Activated CD4-positive, alpha-beta memory T cell treated with anti-CD3 and anti-CD28 coated beads for 36 hours (primary cell): ENCODE measurements at regions not wholly inside any gene's neighbourhood (a gene's known extent, or its start where the extent isn't known, plus 50 kb on each side); places are given as distances from the start of the nearest gene placed in this dataset.
"Not testable (repeated sequence)": the region's sequence is repeated elsewhere in the genome, so short reads cannot be mapped to it uniquely, and the experiment has no call there.

Experiments used
- CTCF ChIA-PET: fragments of 350-600 bp; sonication (Branson Sonifier 250); formaldehyde crosslinking; loops from one replicate; lab custom pipeline; 2021; ENCODE audit warnings: antibody characterized with exemption, inconsistent platforms; lab: Charles Lee
- POLR2A ChIA-PET: fragments of 350-600 bp; sonication (Branson Sonifier 250); formaldehyde crosslinking; loops from one replicate; lab custom pipeline; 2021; ENCODE audit warnings: antibody characterized with exemption; lab: Charles Lee
- DNase-seq: peaks from one replicate; pipeline ENCODE4 v3.0.0-alpha.2; 2020
- H3K27ac Mint-ChIP-seq: one replicate; pipeline ENCODE4 v1.8.0; 2021; ENCODE audit warnings: mixed read lengths
- H3K27me3 Mint-ChIP-seq: one replicate; pipeline ENCODE4 v1.8.0; 2021; ENCODE audit warnings: mixed read lengths
- H3K36me3 Mint-ChIP-seq: one replicate; pipeline ENCODE4 v1.8.0; 2021; ENCODE audit warnings: mixed read lengths
- H3K4me1 Mint-ChIP-seq: one replicate; pipeline ENCODE4 v1.8.0; 2021; ENCODE audit warnings: low read depth, mixed read lengths
- H3K4me3 Mint-ChIP-seq: one replicate; pipeline ENCODE4 v1.8.0; 2021; ENCODE audit warnings: mild to moderate bottlenecking, mixed read lengths
- H3K9me3 Mint-ChIP-seq: one replicate; pipeline ENCODE4 v1.8.0; 2021; ENCODE audit warnings: mixed read lengths
- intact Hi-C: fragments of 100-400 bp; cut with micrococcal nuclease; formaldehyde crosslinking; loops from one replicate; pipeline ENCODE4 v1.15.1; 2023

DNA sequence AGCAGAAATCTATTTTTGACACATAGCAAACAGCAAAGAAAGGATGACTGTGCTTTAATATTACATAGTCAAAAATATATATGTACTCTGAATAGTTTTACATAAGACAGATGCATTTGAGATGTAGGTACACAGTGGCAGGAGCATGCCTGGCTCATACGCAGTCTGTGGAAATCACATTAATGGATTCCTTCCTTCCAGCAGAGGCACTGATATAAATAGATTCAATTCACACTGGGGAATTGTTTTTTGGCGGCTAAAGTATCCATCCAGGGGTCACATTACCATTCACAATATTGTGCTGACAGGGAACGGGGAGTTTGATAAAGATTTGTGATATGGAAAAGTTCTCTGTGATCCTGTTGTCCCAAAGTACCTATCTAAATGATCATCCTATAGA, 72.5 kb upstream of the AGR3 start:
- H3K36me3 Mint-ChIP-seq: no peaks in the 10 kb centered on the region
- CTCF ChIA-PET: interaction anchor here (2.0 kb wide), 1 partner anchor 29 kb away, joined by 5 read pairs; no protein-coding TSS in a partner anchor

GRCh38 chr7:16958724-16959123, 76.9 kb upstream of the AGR3 start:
- ChIA-PET CTCF (interaction anchor here (0.8 kb wide), 2 partner anchors 24 to 33 kb away, joined by 3 to 4 read pairs; no protein-coding TSS in a partner anchor), POLR2A (no interaction called here)
- H3K27me3 Mint-ChIP-seq: no peaks in the 10 kb centered on the region
- no peak overlapping the region for H3K4me3 Mint-ChIP-seq
- intact Hi-C loops: no loop called here
- H3K27ac Mint-ChIP-seq: no peak overlapping the region
- H3K4me1 Mint-ChIP-seq: no peaks in the 10 kb centered on the region
- peaks cover 2% of the 10 kb centered on the region for H3K36me3 Mint-ChIP-seq
- H3K9me3 Mint-ChIP-seq: peaks cover 4% of the 10 kb centered on the region
- no peak for DNase-seq

More for the DNA sequence above, 72.5 kb upstream of the AGR3 start:
- Mint-ChIP-seq H3K9me3 (peaks cover 5% of the 10 kb centered on the region), H3K27ac (no peak overlapping the region), H3K27me3 (no peaks in the 10 kb centered on the region), H3K4me3 (no peak overlapping the region), H3K4me1 (no peaks in the 10 kb centered on the region)
- DNase-seq: no peak
- POLR2A ChIA-PET: no interaction called here
- intact Hi-C loops: no loop called here

DNA sequence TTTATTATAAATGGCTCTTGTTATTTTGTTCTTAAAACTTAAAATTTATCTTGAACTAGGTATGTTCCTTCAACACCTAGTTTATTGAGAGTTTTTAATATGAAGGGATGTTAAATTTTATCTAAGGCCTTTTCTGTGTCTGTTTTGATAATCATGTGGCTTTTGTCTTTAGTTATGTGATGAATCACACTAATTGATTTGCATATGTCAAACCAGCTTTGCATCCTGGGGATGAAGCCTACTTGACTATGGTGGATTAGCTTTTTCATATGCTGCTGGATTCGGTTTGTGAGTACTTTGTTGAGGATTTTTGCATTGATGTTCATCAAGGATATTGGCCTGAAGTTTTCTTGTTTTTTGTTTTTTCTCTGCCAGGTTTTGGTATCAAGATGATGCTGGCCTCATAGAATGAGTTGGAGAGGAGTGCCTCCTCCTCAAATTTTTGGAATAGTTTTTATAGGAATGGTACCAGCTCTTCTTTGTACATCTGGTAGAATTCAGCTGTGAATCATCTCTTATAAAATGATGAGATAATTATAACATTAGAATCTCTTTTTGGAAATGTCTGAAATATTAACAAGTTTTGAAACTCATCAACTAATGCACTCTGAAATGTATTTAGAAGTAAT, 78.7 kb upstream of the AGR3 start:
- POLR2A ChIA-PET: interaction anchor here (1.3 kb wide), 1 partner anchor 23 kb away, joined by 3 read pairs; no protein-coding TSS in a partner anchor
- Mint-ChIP-seq H3K27ac (no peak overlapping the region), H3K27me3 (no peaks in the 10 kb centered on the region), H3K4me3 (no peak overlapping the region), H3K36me3 (peaks cover 2% of the 10 kb centered on the region), H3K4me1 (no peaks in the 10 kb centered on the region), H3K9me3 (peaks cover 5% of the 10 kb centered on the region)
- intact Hi-C loops: no loop called here
- CTCF ChIA-PET: no interaction called here
- DNase-seq: no peak

DNA sequence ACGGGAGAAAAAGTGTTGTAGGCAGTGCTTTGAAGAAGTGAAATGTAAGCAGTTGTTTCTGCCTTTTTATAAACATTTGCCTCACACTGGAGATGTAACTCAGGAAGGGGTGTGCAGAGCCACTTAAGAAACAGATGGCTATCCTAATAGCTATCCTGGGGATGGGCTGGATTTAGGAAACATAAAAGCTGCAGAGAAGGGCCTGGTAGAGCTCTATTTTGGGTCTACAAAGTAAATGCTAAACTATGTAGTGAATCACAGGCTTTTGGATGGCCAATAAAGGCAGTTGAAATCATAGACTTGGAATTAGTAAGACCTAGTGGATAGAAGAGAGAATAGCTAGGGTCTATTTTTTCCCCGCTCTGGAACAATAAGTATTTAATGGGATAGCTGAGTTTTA, 79.9 kb upstream of the AGR3 start:
- no peaks in the 10 kb centered on the region for H3K27me3 Mint-ChIP-seq
- H3K36me3 Mint-ChIP-seq: peaks cover 5% of the 10 kb centered on the region
- intact Hi-C loops: no loop called here
- no peaks in the 10 kb centered on the region for H3K4me1 Mint-ChIP-seq
- ChIA-PET CTCF (interaction anchor here (0.9 kb wide), 2 partner anchors 9 to 44 kb away, joined by 3 read pairs; no protein-coding TSS in a partner anchor), POLR2A (no interaction called here)
- peaks cover 8% of the 10 kb centered on the region for H3K9me3 Mint-ChIP-seq
- H3K4me3 Mint-ChIP-seq: no peak overlapping the region
- no peak overlapping the region for H3K27ac Mint-ChIP-seq
- no peak for DNase-seq

DNA sequence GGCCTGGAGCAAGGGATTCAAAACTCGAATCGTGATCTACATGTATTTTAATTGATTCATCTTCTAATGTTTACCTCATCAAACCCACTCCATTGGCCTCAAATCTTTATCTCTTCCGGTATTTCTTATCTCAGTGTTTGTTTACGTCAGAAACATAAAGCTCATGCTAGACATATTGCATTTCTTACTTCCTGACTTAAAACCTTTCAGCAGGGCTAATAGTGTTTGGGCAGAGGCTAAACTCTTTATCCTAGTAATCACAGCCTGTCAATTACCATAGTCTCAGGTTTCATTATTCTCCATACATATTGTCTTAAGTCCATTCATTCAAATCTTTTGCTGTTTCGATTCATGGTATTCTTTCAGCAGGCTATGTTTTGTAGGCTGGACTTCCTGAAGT, 81.3 kb upstream of the AGR3 start:
- intact Hi-C loops: no loop called here
- POLR2A ChIA-PET: no interaction called here
- Mint-ChIP-seq H3K27ac (no peak overlapping the region), H3K4me3 (no peak overlapping the region), H3K4me1 (no peaks in the 10 kb centered on the region), H3K9me3 (peaks cover 8% of the 10 kb centered on the region), H3K36me3 (peaks cover 5% of the 10 kb centered on the region), H3K27me3 (no peaks in the 10 kb centered on the region)
- CTCF ChIA-PET: interaction anchor here (1.1 kb wide), 1 partner anchor 20 kb away, joined by 5 read pairs; no protein-coding TSS in a partner anchor
- DNase-seq: no peak

GRCh38 chr7:16965697-16966096, 83.9 kb upstream of the AGR3 start:
- DNase-seq, H3K4me1 Mint-ChIP-seq, intact Hi-C loops, H3K27ac Mint-ChIP-seq, H3K36me3 Mint-ChIP-seq, H3K27me3 Mint-ChIP-seq, H3K4me3 Mint-ChIP-seq, H3K9me3 Mint-ChIP-seq, POLR2A ChIA-PET: not testable (repeated sequence)
- CTCF ChIA-PET: interaction anchor here (0.6 to 0.7 kb wide), 2 partner anchors 344 to 716 kb away, joined by 3 read pairs; no protein-coding TSS in a partner anchor

DNA sequence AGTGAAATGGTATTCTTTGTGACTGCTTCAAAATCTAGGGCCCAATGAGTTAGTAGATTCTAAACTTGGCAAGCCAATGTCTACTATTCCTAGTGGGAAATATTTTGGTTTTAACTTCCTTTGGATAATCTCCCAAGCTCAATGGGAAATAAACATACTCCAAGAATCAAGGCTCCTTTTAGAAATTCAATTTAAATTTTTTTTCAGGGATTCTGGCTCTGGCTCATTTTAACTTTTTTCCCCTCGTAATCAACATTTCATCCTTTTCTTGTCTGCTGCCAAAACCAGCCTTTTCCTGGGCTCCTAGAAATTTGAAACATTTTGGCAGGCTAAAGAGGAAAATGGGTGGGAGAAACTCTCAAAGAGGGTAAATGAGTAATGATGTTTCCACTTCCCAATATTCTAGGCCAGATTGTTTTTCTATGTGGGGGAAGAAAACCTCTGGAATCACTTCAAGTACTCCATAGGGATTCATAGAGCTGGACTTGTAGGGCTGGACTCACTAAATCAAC, 85.6 kb upstream of the AGR3 start:
- H3K27me3 Mint-ChIP-seq: no peaks in the 10 kb centered on the region
- H3K4me3 Mint-ChIP-seq: no peak overlapping the region
- CTCF ChIA-PET: no interaction called here
- H3K36me3 Mint-ChIP-seq: peaks cover 4% of the 10 kb centered on the region
- H3K9me3 Mint-ChIP-seq: peaks cover 4% of the 10 kb centered on the region
- no peaks in the 10 kb centered on the region for H3K4me1 Mint-ChIP-seq
- intact Hi-C loops: no loop called here
- POLR2A ChIA-PET: no interaction called here
- no peak for DNase-seq
- H3K27ac Mint-ChIP-seq: no peak overlapping the region

DNA sequence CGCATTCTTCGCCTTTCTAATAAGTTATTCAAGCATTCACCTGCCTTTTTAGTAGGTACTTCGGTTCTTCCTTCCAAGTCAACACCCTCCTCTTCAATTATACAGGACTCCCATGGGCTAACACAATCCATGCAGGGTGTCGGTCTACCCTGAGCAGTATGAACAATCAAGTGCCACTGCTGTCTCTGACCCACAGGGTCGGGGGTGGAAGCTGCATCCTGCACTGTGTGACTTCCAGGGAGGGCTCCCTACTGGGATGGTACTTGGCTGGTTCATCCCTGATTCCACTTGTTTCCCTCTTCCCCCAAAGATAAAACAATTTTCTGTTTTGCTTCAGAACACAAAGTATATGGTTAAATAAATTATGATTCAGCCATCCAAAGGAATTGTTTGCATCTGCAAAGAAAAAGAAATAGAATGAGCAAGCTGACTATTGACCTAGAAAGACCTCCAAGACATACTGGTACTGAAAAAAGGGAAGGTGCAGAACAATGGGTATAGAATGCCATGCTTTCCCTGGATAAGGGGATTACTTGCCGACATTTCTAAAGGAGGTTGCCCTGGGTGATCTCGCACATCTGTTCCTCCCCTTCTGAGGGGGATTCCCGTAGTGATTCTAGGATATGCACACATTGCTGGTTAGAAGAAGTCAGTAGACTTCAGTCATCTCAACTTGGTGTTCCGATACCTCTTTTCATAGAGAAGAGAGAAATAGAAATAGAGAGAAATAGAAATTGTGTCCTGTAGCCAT, 89.1 kb upstream of the AGR3 start:
- H3K27ac Mint-ChIP-seq: no peak overlapping the region

DNA sequence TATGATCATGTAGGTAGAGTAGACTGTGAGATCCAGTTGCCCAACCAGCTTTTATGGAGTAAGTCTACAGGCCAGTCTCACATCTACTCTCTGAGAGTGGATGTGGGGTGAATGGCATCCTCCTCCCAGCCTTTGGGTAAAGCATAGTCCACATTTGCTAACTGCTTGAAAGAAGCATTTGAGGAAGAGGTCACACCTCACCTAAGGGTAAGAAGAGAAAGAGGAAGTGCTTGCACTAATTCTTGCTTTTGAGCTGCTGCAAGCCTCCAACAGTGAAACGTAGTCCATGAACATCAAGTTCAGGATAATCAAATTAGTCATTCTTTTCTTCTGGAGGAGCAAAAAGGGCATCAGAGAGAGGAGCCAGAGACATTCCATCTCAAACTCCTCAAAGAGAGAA, 93.9 kb upstream of the AGR3 start:
- Mint-ChIP-seq H3K4me1 (peaks cover 6% of the 10 kb centered on the region), H3K27me3 (peaks cover 3% of the 10 kb centered on the region), H3K9me3 (no peaks in the 10 kb centered on the region), H3K27ac (no peak overlapping the region), H3K4me3 (no peak overlapping the region), H3K36me3 (no peaks in the 10 kb centered on the region)
- intact Hi-C loops: no loop called here
- POLR2A ChIA-PET: no interaction called here
- DNase-seq: no peak
- CTCF ChIA-PET: interaction anchor here (1.0 to 1.3 kb wide), 2 partner anchors 21 to 649 kb away, joined by 3 read pairs; no protein-coding TSS in a partner anchor

More for the DNA sequence above, 89.1 kb upstream of the AGR3 start:
- Mint-ChIP-seq H3K9me3 (no peaks in the 10 kb centered on the region), H3K36me3 (peaks cover 2% of the 10 kb centered on the region), H3K27me3 (no peaks in the 10 kb centered on the region), H3K4me3 (no peak overlapping the region), H3K4me1 (peaks cover 5% of the 10 kb centered on the region)
- ChIA-PET CTCF (no interaction called here), POLR2A (no interaction called here)
- no peak for DNase-seq
- intact Hi-C loops: no loop called here

- peaks cover 9% of the 10 kb centered on the region for H3K4me1 Mint-ChIP-seq
- H3K27ac Mint-ChIP-seq: no peak overlapping the region
- no peaks in the 10 kb centered on the region for H3K36me3 Mint-ChIP-seq
- no peak for DNase-seq
- H3K4me3 Mint-ChIP-seq: no peak overlapping the region
- no peaks in the 10 kb centered on the region for H3K9me3 Mint-ChIP-seq
- POLR2A ChIA-PET: no interaction called here
- CTCF ChIA-PET: interaction anchor here (1.1 kb wide), 1 partner anchor 547 kb away, joined by 3 read pairs; no protein-coding TSS in a partner anchor
- intact Hi-C loops: no loop called here
- peaks cover 3% of the 10 kb centered on the region for H3K27me3 Mint-ChIP-seq
Observed at GRCh38 chr7:16978358-16979244, 96.8 kb upstream of the AGR3 start.

DNA sequence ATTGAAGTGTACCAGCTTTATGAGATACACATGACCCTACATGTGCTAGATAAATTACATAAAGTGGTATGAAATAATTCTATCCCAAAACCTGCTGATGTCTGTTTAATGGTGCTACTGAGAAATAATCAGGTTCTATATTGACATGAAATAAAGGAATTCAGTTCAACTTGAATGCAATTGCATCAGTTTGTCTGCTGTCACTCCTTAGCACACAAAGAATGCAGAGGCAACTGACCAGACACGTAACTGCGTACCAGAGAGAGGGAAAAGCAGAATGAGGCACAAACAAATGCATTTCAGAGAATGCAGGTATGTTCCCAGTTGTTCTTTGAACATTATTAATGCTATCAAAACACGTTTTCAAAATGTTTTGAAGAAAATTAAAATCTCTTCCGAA, 98.8 kb upstream of the AGR3 start:
- Mint-ChIP-seq H3K9me3 (no peaks in the 10 kb centered on the region), H3K36me3 (no peaks in the 10 kb centered on the region), H3K4me3 (no peak overlapping the region), H3K27me3 (peaks cover 3% of the 10 kb centered on the region), H3K27ac (no peak overlapping the region), H3K4me1 (peaks cover 8% of the 10 kb centered on the region)
- intact Hi-C loops: loop anchor here (5.0 kb wide), 1 partner anchor 662 kb away; no protein-coding TSS in a partner anchor
- CTCF ChIA-PET: interaction anchor here (1.0 to 1.4 kb wide), 3 partner anchors 48 to 551 kb away, joined by 5 to 7 read pairs (median 7); no protein-coding TSS in a partner anchor
- POLR2A ChIA-PET: no interaction called here
- DNase-seq: no peak
